ENCODE measurements at regions not wholly inside any gene's neighbourhood (a gene's known extent, or its start where the extent isn't known, plus 50 kb on each side); places are given as distances from the start of the nearest gene placed in this dataset.
"Not testable (repeated sequence)": the region's sequence is repeated elsewhere in the genome, so short reads cannot be mapped to it uniquely, and the experiment has no call there.

- no peaks in the 10 kb centered on the region for H3K79me2 ChIP-seq (ENCODE audit: insufficient read depth)
- H3F3A ChIP-seq (replicated peaks; ENCODE audit: insufficient read depth): no peaks in the 10 kb centered on the region
- H3K4me1 ChIP-seq (ENCODE audit: control insufficient read depth in 1 of 2, insufficient read depth in 2 of 2, low read depth in 1 of 2, low read length in 1 of 2): no peaks in the 10 kb centered on the region
- H2AFZ ChIP-seq (ENCODE audit: low read depth): no peak overlapping the region
- WGBS (ENCODE audit: low lambda C conversion rate): 25% methylated on average over 2 of the region's 2 CpGs
- ChIA-PET POLR2A (no interaction called here), CTCF (no interaction called here)
- no peaks in the 10 kb centered on the region for H3K9me2 ChIP-seq
- no peak overlapping the region for H3K4me2 ChIP-seq
- H3K27ac ChIP-seq (ENCODE audit: low read depth in 2 of 2, low read length in 1 of 2): no peak overlapping the region
- H4K20me1 ChIP-seq (ENCODE audit: insufficient read depth): no peaks in the 10 kb centered on the region
- no peaks in the 10 kb centered on the region for H3K36me3 ChIP-seq (replicated peaks in 1 of 2; ENCODE audit: control insufficient read depth in 1 of 2, insufficient read depth in 2 of 2, low read length in 1 of 2)
- no peak for DNase-seq
- no peak overlapping the region for H3K9ac ChIP-seq
- no peak for TF ChIP-seq MAX (IDR thresholded peaks at IDR 0.05; ENCODE audit: low read depth)
- no peak for TF ChIP-seq TAF1 (IDR thresholded peaks at IDR 0.05; ENCODE audit: borderline replicate concordance, low read depth, low read length)
- no peak overlapping the region for H3K4me3 ChIP-seq (ENCODE audit: low read depth in 2 of 2, low read length in 1 of 2)
- no peaks in the 10 kb centered on the region for H3K9me3 ChIP-seq
- H3K27me3 ChIP-seq (ENCODE audit: insufficient read depth): no peaks in the 10 kb centered on the region
Measured at GRCh38 chr5:56631719-56632118, 183.6 kb upstream of the MAP3K1 start.

- H3K27me3 ChIP-seq (ENCODE audit: insufficient read depth); H3K4me2 ChIP-seq; H3K4me3 ChIP-seq (ENCODE audit: low read depth in 2 of 2, low read length in 1 of 2); DNase-seq; H3K4me1 ChIP-seq (ENCODE audit: control insufficient read depth in 1 of 2, insufficient read depth in 2 of 2, low read depth in 1 of 2, low read length in 1 of 2); H3K36me3 ChIP-seq (replicated peaks in 1 of 2; ENCODE audit: control insufficient read depth in 1 of 2, insufficient read depth in 2 of 2, low read length in 1 of 2); H2AFZ ChIP-seq (ENCODE audit: low read depth); H3K27ac ChIP-seq (ENCODE audit: low read depth in 2 of 2, low read length in 1 of 2); H3K79me2 ChIP-seq (ENCODE audit: insufficient read depth); H3K9me2 ChIP-seq; H3F3A ChIP-seq (replicated peaks; ENCODE audit: insufficient read depth); H4K20me1 ChIP-seq (ENCODE audit: insufficient read depth); CTCF ChIA-PET; H3K9ac ChIP-seq; POLR2A ChIA-PET; H3K9me3 ChIP-seq: not testable (repeated sequence)
- no CpG with 5 or more reads among the region's 4 CpGs for WGBS (ENCODE audit: low lambda C conversion rate)
Measured at GRCh38 chr5:56628616-56629015, 186.7 kb upstream of the MAP3K1 start.

GRCh38 chr5:56625541-56625940 is 189.8 kb upstream of the MAP3K1 start:
- peak overlapping the region in 1 of 2 experiments; percentile 43; a peak in 2 of 4 replicates for H3K27ac ChIP-seq (ENCODE audit: low read depth in 2 of 2, low read length in 1 of 2)
- H3K9ac ChIP-seq: no peak overlapping the region
- H3K9me3 ChIP-seq: no peaks in the 10 kb centered on the region
- H3K36me3 ChIP-seq (replicated peaks in 1 of 2; ENCODE audit: control insufficient read depth in 1 of 2, insufficient read depth in 2 of 2, low read length in 1 of 2): no peaks in the 10 kb centered on the region
- DNase-seq: no peak
- 27% methylated on average over 2 of the region's 2 CpGs for WGBS (ENCODE audit: low lambda C conversion rate)
- H3F3A ChIP-seq (replicated peaks; ENCODE audit: insufficient read depth): peaks cover 3% of the 10 kb centered on the region
- no peaks in the 10 kb centered on the region for H3K27me3 ChIP-seq (ENCODE audit: insufficient read depth)
- ChIA-PET POLR2A (no interaction called here), CTCF (no interaction called here)
- no peak overlapping the region for H2AFZ ChIP-seq (ENCODE audit: low read depth)
- H3K4me2 ChIP-seq: no peak overlapping the region
- H4K20me1 ChIP-seq (ENCODE audit: insufficient read depth): no peaks in the 10 kb centered on the region
- H3K9me2 ChIP-seq: no peaks in the 10 kb centered on the region
- no peaks in the 10 kb centered on the region for H3K79me2 ChIP-seq (ENCODE audit: insufficient read depth)
- no peak overlapping the region for H3K4me3 ChIP-seq (ENCODE audit: low read depth in 2 of 2, low read length in 1 of 2)
- H3K4me1 ChIP-seq (ENCODE audit: control insufficient read depth in 1 of 2, insufficient read depth in 2 of 2, low read depth in 1 of 2, low read length in 1 of 2): no peaks in the 10 kb centered on the region
- TF ChIP-seq ELF1 (IDR thresholded peaks at IDR 0.05) (no peak), FOXM1 (IDR thresholded peaks at IDR 0.05; ENCODE audit: low read depth) (no peak), CTCF (IDR thresholded peaks at IDR 0.05) (no peak), RAD21 (IDR thresholded peaks at IDR 0.05; ENCODE audit: low read length) (no peak), SMC3 (IDR thresholded peaks at IDR 0.05; ENCODE audit: low read depth, low read length) (no peak), MEF2A (IDR thresholded peaks at IDR 0.05; ENCODE audit: borderline replicate concordance, low read depth) (no peak), EP300 (IDR thresholded peaks at IDR 0.05; ENCODE audit: borderline replicate concordance in 1 of 2, low read depth in 1 of 2, low read length in 1 of 2) (peak in 1 of 2 experiments; percentile 62; a peak in 1 of 4 replicates), RXRA (IDR thresholded peaks at IDR 0.05; ENCODE audit: borderline replicate concordance, low read depth) (no peak), IRF3 (IDR thresholded peaks at IDR 0.05; ENCODE audit: low read depth, low read length) (no peak), USF1 (IDR thresholded peaks at IDR 0.05; ENCODE audit: borderline replicate concordance, low read depth) (no peak), NRF1 (IDR thresholded peaks at IDR 0.05; ENCODE audit: low read depth, low read length) (no peak), JUND (IDR thresholded peaks at IDR 0.05) (peak; percentile 77), FOSL2 (IDR thresholded peaks at IDR 0.05; ENCODE audit: borderline replicate concordance, low read depth) (peak; percentile 43; the same call in 1 of the 2 replicates), ZBTB33 (IDR thresholded peaks at IDR 0.05; ENCODE audit: borderline replicate concordance, low read depth) (no peak), YY1 (IDR thresholded peaks at IDR 0.05; ENCODE audit: low read depth) (no peak), TEAD4 (IDR thresholded peaks at IDR 0.05; ENCODE audit: borderline replicate concordance, insufficient read depth) (peak; percentile 38; the same call in 1 of the 2 replicates), TCF12 (IDR thresholded peaks at IDR 0.05) (peak; percentile 58)
